ENCODE measurements at regions not wholly inside any gene's neighbourhood (a gene's known extent, or its start where the extent isn't known, plus 50 kb on each side); places are given as distances from the start of the nearest gene placed in this dataset.

DNA sequence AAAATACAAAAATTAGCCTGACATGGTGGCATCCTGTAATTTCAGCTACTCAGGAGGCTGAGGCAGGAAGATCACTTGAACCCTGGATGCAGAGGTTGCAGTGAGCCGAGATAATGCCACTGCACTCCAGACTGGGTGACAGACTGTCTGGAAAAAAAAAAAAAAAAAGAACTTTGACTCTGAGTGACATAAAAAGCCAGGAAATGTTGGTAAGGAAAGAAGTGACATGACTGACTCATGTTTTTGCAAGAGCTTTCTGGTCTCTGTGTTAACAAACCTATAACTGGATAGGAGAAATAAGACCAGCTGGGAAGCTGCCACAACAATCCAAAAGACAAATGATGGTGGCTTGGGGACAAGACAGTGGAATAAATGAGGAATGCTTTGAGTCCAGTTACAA lies 272.1 kb downstream of the HINT1 start (continued):
- TF ChIP-seq ZHX1 (conservative IDR thresholded peaks at IDR 0.05; ENCODE audit: low read length) (no peak), FOXJ3 (CRISPR knock-in tag; IDR thresholded peaks at IDR 0.05) (no peak), TARDBP (IDR thresholded peaks at IDR 0.05) (no peak)

DNA sequence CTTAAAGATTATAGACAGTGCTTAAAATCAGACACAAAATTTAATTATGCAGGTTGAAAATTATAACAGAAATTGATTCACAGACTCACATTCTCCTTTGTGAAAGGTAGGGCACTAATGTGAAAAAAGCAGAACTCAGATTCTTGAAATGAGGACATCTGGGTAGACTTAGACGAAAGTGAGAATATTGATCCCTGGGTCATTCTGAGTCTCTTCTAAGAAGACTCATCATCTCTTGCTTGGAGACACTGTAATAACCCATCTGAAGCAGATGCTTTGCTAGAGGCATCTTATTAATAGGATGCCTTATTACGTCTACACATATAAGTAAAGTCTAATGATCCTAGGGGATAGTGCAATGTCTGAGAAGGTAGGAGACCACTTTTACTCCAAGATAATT lies 274.4 kb downstream of the HINT1 start:
- Histone ChIP-seq H3K4me3 (no peak overlapping the region), H2AFZ (ENCODE audit: low read depth, low read length) (no peak overlapping the region), H3K79me2 (ENCODE audit: control insufficient read depth, insufficient read depth, low read length) (no peaks in the 10 kb centered on the region), H3K4me1 (replicated peaks in 1 of 2; ENCODE audit: control insufficient read depth in 2 of 2, insufficient read depth in 2 of 2, low read length in 2 of 2) (no peaks in the 10 kb centered on the region), H4K20me1 (replicated peaks; ENCODE audit: control insufficient read depth, insufficient read depth, low read length) (no peaks in the 10 kb centered on the region), H3K9me3 (replicated peaks; ENCODE audit: control insufficient read depth, insufficient read depth, low read depth, low read length) (no peaks in the 10 kb centered on the region), H3K9ac (ENCODE audit: insufficient read depth in 1 of 2, low read depth in 2 of 2, low read length in 2 of 2) (no peak overlapping the region), H3K27me3 (ENCODE audit: control insufficient read depth in 2 of 2, insufficient read depth in 2 of 2, low read length in 2 of 2) (peaks cover 0 to under 1% of the 10 kb centered on the region in 2 experiments; a peak in 2 of 5 replicates), H3K27ac (ENCODE audit: extremely low read depth, low read depth, low read length) (no peak overlapping the region), H3K36me3 (ENCODE audit: control insufficient read depth, insufficient read depth, low read length) (no peaks in the 10 kb centered on the region), H3K9me1 (ENCODE audit: control insufficient read depth, insufficient read depth, low read length) (no peaks in the 10 kb centered on the region), H3K4me2 (ENCODE audit: insufficient read depth, low read length) (no peak overlapping the region)
- WGBS (ENCODE audit: insufficient coverage, low coverage, missing lambda C conversion rate): 3% methylated on average over 2 of the region's 2 CpGs
- in situ Hi-C loops (cut with MboI): loop anchor here (25.0 kb wide), 1 partner anchor 497 kb away; no protein-coding TSS in a partner anchor
- FAIRE-seq: no peak
- intact Hi-C loops (cut with micrococcal nuclease): loop anchor here (10.0 kb wide), 1 partner anchor 494 kb away; no protein-coding TSS in a partner anchor
- TF ChIP-seq FUS (optimal IDR thresholded peaks at IDR 0.05; ENCODE audit: low read depth, low read length): no peak
- TF ChIP-seq FOXA1 (IDR thresholded peaks at IDR 0.05; ENCODE audit: borderline replicate concordance): no peak
- TF ChIP-seq NCOA2 (IDR thresholded peaks at IDR 0.05; ENCODE audit: partially characterized antibody in 2 of 2): no peak
- no peak for TF ChIP-seq SRF (CRISPR knock-in tag; IDR thresholded peaks at IDR 0.05)
- TF ChIP-seq HINFP (tag; conservative IDR thresholded peaks at IDR 0.05; ENCODE audit: low read depth): no peak
- TF ChIP-seq PHB2 (IDR thresholded peaks at IDR 0.05; ENCODE audit: low read depth): no peak
- no peak for TF ChIP-seq FOXA3 (CRISPR knock-in tag; conservative IDR thresholded peaks at IDR 0.05 in 1 of 2, IDR thresholded peaks at IDR 0.05 in 1 of 2)
- TF ChIP-seq ZNF134 (CRISPR knock-in tag; conservative IDR thresholded peaks at IDR 0.05): no peak
- no peak for TF ChIP-seq ZNF217 (CRISPR knock-in tag; IDR thresholded peaks at IDR 0.05)
- no peak for TF ChIP-seq TCF15 (CRISPR knock-in tag; IDR thresholded peaks at IDR 0.05)
- no peak for TF ChIP-seq FOXK1 (CRISPR knock-in tag; IDR thresholded peaks at IDR 0.05; ENCODE audit: borderline replicate concordance)
- ChIA-PET CTCF (ENCODE audit: low intra/inter-chr PET ratio) (no interaction called here), POLR2A (no interaction called here)
- no TSS peak for BruUV-seq (replicated peaks)
- no peak for DNase-seq (ENCODE audit: extremely low read depth in 1 of 4, low spot score in 3 of 4)
- ATAC-seq: no peak
